ENCODE measurements at regions not wholly inside any gene's neighbourhood (a gene's known extent, or its start where the extent isn't known, plus 50 kb on each side); places are given as distances from the start of the nearest gene placed in this dataset.

DNA sequence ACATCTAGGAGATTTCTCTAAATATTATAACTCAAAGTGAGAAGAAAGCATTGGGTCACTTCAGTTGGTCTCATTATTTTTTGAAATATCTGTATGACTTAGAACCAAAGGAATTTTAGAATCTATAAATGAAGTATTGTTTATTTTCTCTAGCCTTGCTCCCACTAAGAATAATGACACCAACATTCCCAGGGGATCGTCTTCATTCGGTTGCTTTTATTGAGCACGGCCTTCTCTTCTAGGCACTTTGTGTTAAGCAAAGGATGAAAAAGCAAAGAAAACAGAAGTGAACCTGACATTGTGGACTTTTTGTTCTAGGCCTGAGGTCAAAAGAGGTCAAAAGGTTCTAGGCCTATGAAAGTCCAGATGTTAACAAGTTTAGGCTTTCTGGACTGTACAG lies 231.9 kb downstream of the GALR1 start:
- TF ChIP-seq EZH2phosphoT487 (IDR thresholded peaks at IDR 0.05; ENCODE audit: insufficient read depth, low read depth) = no peak
- no peak for TF ChIP-seq EZH2 (IDR thresholded peaks at IDR 0.05; ENCODE audit: insufficient read depth, poor library complexity, severe bottlenecking)
